ENCODE measurements at regions not wholly inside any gene's neighbourhood (a gene's known extent, or its start where the extent isn't known, plus 50 kb on each side); places are given as distances from the start of the nearest gene placed in this dataset.

- Histone ChIP-seq H3K27ac (no peak overlapping the region), H3K27me3 (replicated peaks; ENCODE audit: insufficient read depth) (no peaks in the 10 kb centered on the region), H3K4me3 (no peak overlapping the region), H3K36me3 (no peaks in the 10 kb centered on the region), H3K4me1 (replicated peaks) (no peaks in the 10 kb centered on the region), H3K9me3 (no peaks in the 10 kb centered on the region)
- WGBS = 69% methylated on average over 5 of the region's 5 CpGs
- TF ChIP-seq POLR2A (IDR thresholded peaks at IDR 0.05) (no peak), CTCF (IDR thresholded peaks at IDR 0.05) (no peak), POLR2AphosphoS5 (IDR thresholded peaks at IDR 0.05) (no peak)
- intact Hi-C loops (cut with DNase I) = loop anchor here (2.0 to 10.0 kb wide), 2 partner anchors 27 to 119 kb away; no protein-coding TSS in a partner anchor
- no peak for DNase-seq (ENCODE audit: low spot score)
Observed at GRCh38 chr3:159733194-159733860, 255.3 kb upstream of the IL12A start.

GRCh38 chr3:159734681-159735080 lies 254.0 kb upstream of the IL12A start:
- no peaks in the 10 kb centered on the region for H3K27me3 ChIP-seq (replicated peaks; ENCODE audit: insufficient read depth)
- no peak overlapping the region for H3K27ac ChIP-seq
- no peaks in the 10 kb centered on the region for H3K9me3 ChIP-seq
- no peak overlapping the region for H3K4me3 ChIP-seq
- H3K4me1 ChIP-seq (replicated peaks) = no peaks in the 10 kb centered on the region
- no peak for DNase-seq (ENCODE audit: low spot score)
- WGBS = 50% methylated on average over 3 of the region's 3 CpGs
- no peak for TF ChIP-seq POLR2A (IDR thresholded peaks at IDR 0.05)
- no peak for TF ChIP-seq CTCF (IDR thresholded peaks at IDR 0.05)
- TF ChIP-seq POLR2AphosphoS5 (IDR thresholded peaks at IDR 0.05) = no peak
- intact Hi-C loops (cut with DNase I) = loop anchor here (10.0 kb wide), 1 partner anchor 120 kb away; no protein-coding TSS in a partner anchor
- H3K36me3 ChIP-seq = no peaks in the 10 kb centered on the region

GRCh38 chr3:159739166-159739565 lies 249.5 kb upstream of the IL12A start:
- H3K27me3 ChIP-seq (replicated peaks; ENCODE audit: insufficient read depth) = no peaks in the 10 kb centered on the region
- no peak for DNase-seq (ENCODE audit: low spot score)
- H3K9me3 ChIP-seq = no peaks in the 10 kb centered on the region
- WGBS = 88% methylated on average over 1 of the region's 1 CpG
- H3K27ac ChIP-seq = no peak overlapping the region
- no peaks in the 10 kb centered on the region for H3K36me3 ChIP-seq
- H3K4me3 ChIP-seq = no peak overlapping the region
- no peaks in the 10 kb centered on the region for H3K4me1 ChIP-seq (replicated peaks)
- TF ChIP-seq CTCF (IDR thresholded peaks at IDR 0.05) (no peak), POLR2A (IDR thresholded peaks at IDR 0.05) (no peak), POLR2AphosphoS5 (IDR thresholded peaks at IDR 0.05) (no peak)
- intact Hi-C loops (cut with DNase I) = loop anchor here (10.0 kb wide), 1 partner anchor 124 kb away; no protein-coding TSS in a partner anchor

- DNase-seq (ENCODE audit: low spot score) = no peak
- no peaks in the 10 kb centered on the region for H3K9me3 ChIP-seq
- H3K27me3 ChIP-seq (replicated peaks; ENCODE audit: insufficient read depth) = no peaks in the 10 kb centered on the region
- WGBS = 76% methylated on average over 2 of the region's 2 CpGs
- H3K4me1 ChIP-seq (replicated peaks) = no peaks in the 10 kb centered on the region
- H3K27ac ChIP-seq = no peak overlapping the region
- no peaks in the 10 kb centered on the region for H3K36me3 ChIP-seq
- no peak for TF ChIP-seq POLR2AphosphoS5 (IDR thresholded peaks at IDR 0.05)
- no peak for TF ChIP-seq POLR2A (IDR thresholded peaks at IDR 0.05)
- no peak for TF ChIP-seq CTCF (IDR thresholded peaks at IDR 0.05)
- intact Hi-C loops (cut with DNase I) = loop anchor here (10.0 kb wide), 1 partner anchor 125 kb away; no protein-coding TSS in a partner anchor
- H3K4me3 ChIP-seq = no peak overlapping the region
Observed at GRCh38 chr3:159739969-159740368, 248.7 kb upstream of the IL12A start.

- TF ChIP-seq POLR2AphosphoS5 (IDR thresholded peaks at IDR 0.05) (no peak), POLR2A (IDR thresholded peaks at IDR 0.05) (no peak), CTCF (IDR thresholded peaks at IDR 0.05) (no peak)
- intact Hi-C loops (cut with DNase I) = no loop called here
- 97% methylated on average over 1 of the region's 1 CpG for WGBS
- Histone ChIP-seq H3K36me3 (no peaks in the 10 kb centered on the region), H3K9me3 (no peaks in the 10 kb centered on the region), H3K27me3 (replicated peaks; ENCODE audit: insufficient read depth) (no peaks in the 10 kb centered on the region), H3K4me3 (no peak overlapping the region), H3K27ac (no peak overlapping the region), H3K4me1 (replicated peaks) (no peaks in the 10 kb centered on the region)
- no peak for DNase-seq (ENCODE audit: low spot score)
Observed at GRCh38 chr3:159741281-159741680, 247.4 kb upstream of the IL12A start.
